H1 (cell line): ENCODE measurements at regions not wholly inside any gene's neighbourhood (a gene's known extent, or its start where the extent isn't known, plus 50 kb on each side); places are given as distances from the start of the nearest gene placed in this dataset.

Experiments
- CTCF ChIA-PET: fragments of 300-600 bp; sonication (Branson Sonifier 250); formaldehyde crosslinking; loops from one replicate; lab custom pipeline; 2021; ENCODE audit not compliant: partially characterized antibody; lab: Charles Lee
- POLR2A ChIA-PET: fragments of 300-600 bp; sonication (Branson Sonifier 250); formaldehyde crosslinking; loops from one replicate; lab custom pipeline; 2021; ENCODE audit warnings: inconsistent platforms; ENCODE audit not compliant: partially characterized antibody; lab: Charles Lee
- DNase-seq, 2 experiments: peaks; one replicate each; pipeline versions ENCODE4 v3.0.0 to v3.0.0-alpha.2; 2010 to 2022; ENCODE audit warnings: low spot score in 2 of 2, low read depth in 1 of 2, mixed read lengths in 1 of 2
- FAIRE-seq: peaks from 2 replicates; lab custom pipeline; 2011; peaks lifted over from hg19 to GRCh38; lab: Jason Lieb, UNC
- H2AFZ ChIP-seq: 2 replicates; pipeline ENCODE4 v1.8.1; 2012; ENCODE audit warnings: low read length, inconsistent platforms
- H2AK5ac ChIP-seq: 2 replicates; pipeline ENCODE4 v1.6.1; 2013; ENCODE audit warnings: low read depth, low read length
- H2BK120ac ChIP-seq: replicated peaks from 2 replicates; pipeline ENCODE3; 2013; ENCODE audit warnings: low read depth, low read length, inconsistent platforms
- H2BK12ac ChIP-seq: 2 replicates; pipeline ENCODE4 v1.6.1; 2013; ENCODE audit warnings: low read depth, low read length
- H2BK15ac ChIP-seq: 2 replicates; pipeline ENCODE4 v1.6.1; 2013; ENCODE audit warnings: low read length
- H2BK20ac ChIP-seq: 2 replicates; pipeline ENCODE4 v1.6.1; 2013; ENCODE audit warnings: low read length
- H2BK5ac ChIP-seq: 2 replicates; pipeline ENCODE4 v1.6.1; 2013; ENCODE audit warnings: low read depth, low read length
- H3K14ac ChIP-seq: 2 replicates; pipeline ENCODE4 v1.6.1; 2013; ENCODE audit warnings: inconsistent platforms; ENCODE audit not compliant: insufficient read length
- H3K18ac ChIP-seq: 2 replicates; pipeline ENCODE4 v1.6.1; 2013; ENCODE audit warnings: low read length; ENCODE audit errors: extremely low read depth
- H3K23ac ChIP-seq: 2 replicates; pipeline ENCODE4 v1.6.1; 2013; ENCODE audit warnings: inconsistent platforms; ENCODE audit not compliant: insufficient read length
- H3K23me2 ChIP-seq: 2 replicates; pipeline ENCODE4 v1.6.1; 2013; ENCODE audit warnings: low read depth, low read length
- H3K27ac ChIP-seq: 2 replicates; pipeline ENCODE4 v1.6.1; 2011; ENCODE audit warnings: low read depth, low read length, inconsistent platforms
- H3K27me3 ChIP-seq, 4 experiments: replicated peaks in 1 of 4; 1 replicate in 1 of 4; 2 replicates in 3 of 4; pipeline versions ENCODE4 v1.6.1 to v1.8.1; 2011 to 2013; ENCODE audit warnings: low read length in 3 of 4, mild to moderate bottlenecking in 3 of 4, inconsistent platforms in 2 of 4, mixed read lengths in 2 of 4, moderate library complexity in 1 of 4; ENCODE audit not compliant: control insufficient read depth in 3 of 4, insufficient read depth in 3 of 4; ENCODE audit errors: extremely low read depth in 1 of 4
- H3K36me3 ChIP-seq, 4 experiments: 2 replicates each; pipeline versions ENCODE4 v1.6.1 to v1.8.1; 2011 to 2013; ENCODE audit warnings: mild to moderate bottlenecking in 4 of 4, low read length in 3 of 4, moderate library complexity in 2 of 4, control low read depth in 1 of 4, inconsistent platforms in 1 of 4; ENCODE audit not compliant: insufficient read depth in 4 of 4, control insufficient read depth in 2 of 4
- H3K4ac ChIP-seq: replicated peaks from 2 replicates; pipeline ENCODE3; 2013; ENCODE audit warnings: low read length, low read depth, mixed read lengths, inconsistent platforms; ENCODE audit not compliant: insufficient read length
- H3K4me1 ChIP-seq, 4 experiments: replicated peaks in 1 of 4; 1 replicate in 1 of 4; 2 replicates in 3 of 4; pipeline versions ENCODE4 v1.6.1 to v1.8.1; 2011 to 2013; ENCODE audit warnings: low read length in 3 of 4, inconsistent platforms in 2 of 4, mixed read lengths in 1 of 4; ENCODE audit not compliant: insufficient read depth in 4 of 4, control insufficient read depth in 3 of 4
- H3K4me2 ChIP-seq, 2 experiments: 2 replicates each; pipeline versions ENCODE4 v1.6.1 to v1.8.1; 2011 to 2013; ENCODE audit warnings: low read depth in 2 of 2, low read length in 2 of 2, control low read depth in 1 of 2, inconsistent platforms in 1 of 2, mild to moderate bottlenecking in 1 of 2; ENCODE audit not compliant: insufficient read depth in 1 of 2
- H3K4me3 ChIP-seq, 4 experiments: fragments of 200-600, 300-600 bp in 1 of 4; sonication (generic), shearing (Covaris generic), sonication (Bioruptor Twin) in 1 of 4; 2 replicates each; pipeline versions ENCODE4 v1.5.1 to v1.8.1; 2011 to 2016; ENCODE audit warnings: low read length in 4 of 4, low read depth in 3 of 4, control low read depth in 2 of 4, inconsistent platforms in 2 of 4, mild to moderate bottlenecking in 2 of 4, mixed read lengths in 1 of 4, moderate library complexity in 1 of 4; ENCODE audit not compliant: insufficient read depth in 2 of 4; ENCODE audit errors: extremely low read depth in 1 of 4
- H3K56ac ChIP-seq: replicated peaks from 2 replicates; pipeline ENCODE3; 2013; ENCODE audit warnings: low read depth, mild to moderate bottlenecking, mixed read lengths, low read length, inconsistent platforms; ENCODE audit not compliant: insufficient read length
- H3K79me1 ChIP-seq: 2 replicates; pipeline ENCODE4 v1.6.1; 2013; ENCODE audit warnings: low read depth, low read length, control low read depth
- H3K79me2 ChIP-seq, 2 experiments: 2 replicates each; pipeline versions ENCODE4 v1.6.1 to v1.8.1; 2012 to 2013; ENCODE audit warnings: low read length in 2 of 2, mild to moderate bottlenecking in 2 of 2, inconsistent platforms in 1 of 2; ENCODE audit not compliant: insufficient read depth in 2 of 2, control insufficient read depth in 1 of 2
- H3K9ac ChIP-seq, 4 experiments: replicated peaks in 1 of 4; 1 replicate in 1 of 4; 2 replicates in 3 of 4; pipeline versions ENCODE4 v1.6.1 to v1.8.1; 2011 to 2013; ENCODE audit warnings: low read depth in 3 of 4, low read length in 3 of 4, control low read depth in 2 of 4, mild to moderate bottlenecking in 2 of 4, moderate library complexity in 2 of 4, inconsistent platforms in 1 of 4; ENCODE audit errors: extremely low read depth in 1 of 4
- H3K9me3 ChIP-seq, 2 experiments: 2 replicates each; pipeline versions ENCODE4 v1.6.1 to v1.8.1; 2012 to 2013; ENCODE audit warnings: mild to moderate bottlenecking in 2 of 2, moderate library complexity in 2 of 2, control low read depth in 1 of 2, inconsistent platforms in 1 of 2, low read depth in 1 of 2, low read length in 1 of 2, mixed read lengths in 1 of 2; ENCODE audit not compliant: insufficient read depth in 2 of 2
- H4K20me1 ChIP-seq, 2 experiments: replicated peaks in 1 of 2; 2 replicates each; pipeline versions ENCODE3 to v1.8.1; 2011 to 2013; ENCODE audit warnings: inconsistent platforms in 2 of 2, low read length in 2 of 2, mild to moderate bottlenecking in 1 of 2; ENCODE audit not compliant: insufficient read depth in 2 of 2, control insufficient read depth in 1 of 2
- H4K5ac ChIP-seq: 2 replicates; pipeline ENCODE4 v1.6.1; 2013; ENCODE audit warnings: low read length, low read depth, mixed read lengths, inconsistent platforms; ENCODE audit not compliant: insufficient read length
- H4K8ac ChIP-seq: 2 replicates; pipeline ENCODE4 v1.8.0; 2013; ENCODE audit warnings: mild to moderate bottlenecking, moderate library complexity, low read length, inconsistent platforms; ENCODE audit not compliant: insufficient read depth; ENCODE audit errors: extremely low read depth
- H4K91ac ChIP-seq: replicated peaks from 2 replicates; pipeline ENCODE3; 2013; ENCODE audit warnings: low read length, mixed read lengths, inconsistent platforms; ENCODE audit not compliant: insufficient read length
- CBX5 ChIP-seq: fragments of 300-800, 300-1000 bp; sonication (generic); IDR thresholded peaks from 2 replicates; pipeline ENCODE4 v1.7.1; 2016; ENCODE audit warnings: antibody characterized with exemption, low read length, low read depth
- CEBPB ChIP-seq: IDR thresholded peaks from 2 replicates; pipeline ENCODE4 v1.6.1; 2012; ENCODE audit warnings: low read depth, low read length
- CHD2 ChIP-seq: IDR thresholded peaks from 2 replicates; pipeline ENCODE4 v1.6.1; 2012; ENCODE audit warnings: low read length, improper control_type of control experiment
- GABPA ChIP-seq: IDR thresholded peaks from 2 replicates; pipeline ENCODE4 v1.6.1; 2011; ENCODE audit warnings: mild to moderate bottlenecking, low read length, moderate library complexity, borderline replicate concordance; ENCODE audit not compliant: insufficient read depth
- GTF2F1 ChIP-seq: IDR thresholded peaks from 2 replicates; pipeline ENCODE4 v1.6.1; 2012; ENCODE audit warnings: low read depth, low read length, improper control_type of control experiment, borderline replicate concordance
- POU5F1 ChIP-seq: IDR thresholded peaks from 2 replicates; pipeline ENCODE4 v1.6.1; 2011; ENCODE audit warnings: low read depth, mild to moderate bottlenecking, low read length, moderate library complexity
- RAD21 ChIP-seq, 2 experiments: IDR thresholded peaks in 1 of 2; conservative IDR thresholded peaks in 1 of 2; 2 replicates each; pipeline ENCODE4 v1.6.1; 2011; ENCODE audit warnings: low read depth in 2 of 2, low read length in 2 of 2, improper control_type of control experiment in 1 of 2, inconsistent platforms in 1 of 2, mild to moderate bottlenecking in 1 of 2, moderate library complexity in 1 of 2
- RBBP5 ChIP-seq: IDR thresholded peaks from 2 replicates; pipeline ENCODE4 v1.7.1; 2012; ENCODE audit warnings: low read depth, mild to moderate bottlenecking, inconsistent platforms, low read length, moderate library complexity, borderline replicate concordance
- TAF1 ChIP-seq: IDR thresholded peaks from 2 replicates; pipeline ENCODE4 v1.6.1; 2011; ENCODE audit warnings: mild to moderate bottlenecking, low read depth, low read length
- TEAD4 ChIP-seq: IDR thresholded peaks from 2 replicates; pipeline ENCODE4 v1.6.1; 2012; ENCODE audit warnings: low read depth, low read length, inconsistent platforms, mixed read lengths
- ZNF274 ChIP-seq: IDR thresholded peaks from 2 replicates; pipeline ENCODE4 v1.7.0; 2012; ENCODE audit warnings: low read length, borderline replicate concordance; ENCODE audit errors: extremely low read depth
- WGBS, 2 experiments: shearing (Covaris generic) in 1 of 2; methylation state at CpG; one replicate each; pipeline versions ENCODE4 v1.1.6 to v1.1.7; 2013 to 2015; ENCODE audit warnings: low lambda C conversion rate in 2 of 2, mixed read lengths in 2 of 2, inconsistent platforms in 1 of 2, low coverage in 1 of 2, missing lambda C conversion rate in 1 of 2; ENCODE audit not compliant: insufficient replicate concordance in 2 of 2, insufficient coverage in 1 of 2, insufficient read length in 1 of 2; ENCODE audit errors: extremely low coverage in 1 of 2, missing lambda C conversion rate in 1 of 2; 5-methylcytosine and 5-hydroxymethylcytosine counted together

- Histone ChIP-seq H3K27me3 (no peaks in the 10 kb centered on the region), H3K23ac (no peak overlapping the region), H3K79me2 (no peaks in the 10 kb centered on the region), H4K91ac (no peak overlapping the region), H3K9ac (no peak overlapping the region), H2AFZ (no peak overlapping the region), H2BK120ac (no peak overlapping the region), H4K20me1 (no peaks in the 10 kb centered on the region), H4K5ac (no peak overlapping the region), H3K27ac (no peak overlapping the region), H2BK15ac (no peak overlapping the region), H2BK20ac (no peak overlapping the region), H2BK5ac (no peak overlapping the region), H3K56ac (no peak overlapping the region), H3K23me2 (no peaks in the 10 kb centered on the region), H3K4me2 (no peak overlapping the region), H2BK12ac (no peak overlapping the region), H3K4me3 (no peak overlapping the region), H3K9me3 (no peaks in the 10 kb centered on the region), H3K18ac (no peak overlapping the region), H4K8ac (no peak overlapping the region), H3K4me1 (peaks cover 0 to 4% (median 0%) of the 10 kb centered on the region in 4 experiments; a peak in 4 of 7 replicates), H2AK5ac (no peak overlapping the region), H3K4ac (no peak overlapping the region), H3K79me1 (no peaks in the 10 kb centered on the region), H3K36me3 (no peaks in the 10 kb centered on the region), H3K14ac (no peak overlapping the region)
- CTCF ChIA-PET, result interaction anchor here (0.5 to 9.9 kb wide), 28 partner anchors 9 to 1588 kb away, joined by 3 to 156 read pairs (median 4); no protein-coding TSS in a partner anchor
- POLR2A ChIA-PET, result no interaction called here
- FAIRE-seq (peak; percentile 66), DNase-seq (no peak)
- WGBS, 2 experiments, result 39% methylated on average over 3 of the region's 3 CpGs; no CpG with 5 or more reads in 1 of the 2 experiments
- TF ChIP-seq CBX5 (no peak), CEBPB (no peak), RBBP5 (no peak), GTF2F1 (no peak), GABPA (no peak), TEAD4 (no peak), ZNF274 (no peak), RAD21 (IDR thresholded peaks at IDR 0.05 in 1 of 2, conservative IDR thresholded peaks at IDR 0.05 in 1 of 2; ENCODE audit: low read depth in 2 of 2, low read length in 2 of 2) (peak; percentile 92 to 94), POU5F1 (no peak), TAF1 (no peak), CHD2 (no peak)
These were observed 204.0 kb upstream of the NANOGP8 start for GRCh38 chr15:35289024-35289617.
